Epithelial cell of proximal tubule (primary cell): ENCODE measurements at regions not wholly inside any gene's neighbourhood (a gene's known extent, or its start where the extent isn't known, plus 50 kb on each side); places are given as distances from the start of the nearest gene placed in this dataset.
"Not testable (repeated sequence)": the region's sequence is repeated elsewhere in the genome, so short reads cannot be mapped to it uniquely, and the experiment has no call there.

ENCODE experiments used
- DNase-seq: peaks from one replicate; pipeline ENCODE4 v3.0.0-alpha.2; 2011; ENCODE audit warnings: low read depth
- H3K4me3 ChIP-seq: 2 replicates; pipeline ENCODE4 v1.5.1; 2011; ENCODE audit warnings: low read depth, mild to moderate bottlenecking, low read length
- CTCF ChIP-seq: conservative IDR thresholded peaks from 2 replicates; pipeline ENCODE4 v1.5.1; 2012; ENCODE audit warnings: low read depth, mild to moderate bottlenecking, low read length

- no peak for TF ChIP-seq CTCF
- no peak for DNase-seq
- H3K4me3 ChIP-seq, result no peak overlapping the region
Measured at GRCh38 chr7:91614431-91614830, 266.1 kb downstream of the MTERF1 start.

GRCh38 chr7:91618776-91619765, 261.4 kb downstream of the MTERF1 start:
- no peak overlapping the region for H3K4me3 ChIP-seq
- TF ChIP-seq CTCF, result no peak
- DNase-seq, result no peak

GRCh38 chr7:91620827-91621226, 259.7 kb downstream of the MTERF1 start:
- H3K4me3 ChIP-seq, result no peak overlapping the region
- TF ChIP-seq CTCF, result no peak
- DNase-seq, result no peak

GRCh38 chr7:91627324-91627723, 253.2 kb downstream of the MTERF1 start:
- not testable (repeated sequence) for DNase-seq, H3K4me3 ChIP-seq

- peak; percentile 27 for DNase-seq
- TF ChIP-seq CTCF, result no peak
- no peak overlapping the region for H3K4me3 ChIP-seq
Measured at GRCh38 chr7:91628742-91629141, 251.8 kb downstream of the MTERF1 start.

- no peak for TF ChIP-seq CTCF
- DNase-seq, result peak; percentile 92
Measured at GRCh38 chr7:91630581-91631380, 249.7 kb downstream of the MTERF1 start.

GRCh38 chr7:91632234-91632940, 248.1 kb downstream of the MTERF1 start:
- DNase-seq, result no peak
- H3K4me3 ChIP-seq, result no peak overlapping the region
- TF ChIP-seq CTCF, result no peak

More at GRCh38 chr7:91630581-91631380, 249.7 kb downstream of the MTERF1 start:
- no peak overlapping the region for H3K4me3 ChIP-seq
